ENCODE measurements at regions not wholly inside any gene's neighbourhood (a gene's known extent, or its start where the extent isn't known, plus 50 kb on each side); places are given as distances from the start of the nearest gene placed in this dataset.

DNA sequence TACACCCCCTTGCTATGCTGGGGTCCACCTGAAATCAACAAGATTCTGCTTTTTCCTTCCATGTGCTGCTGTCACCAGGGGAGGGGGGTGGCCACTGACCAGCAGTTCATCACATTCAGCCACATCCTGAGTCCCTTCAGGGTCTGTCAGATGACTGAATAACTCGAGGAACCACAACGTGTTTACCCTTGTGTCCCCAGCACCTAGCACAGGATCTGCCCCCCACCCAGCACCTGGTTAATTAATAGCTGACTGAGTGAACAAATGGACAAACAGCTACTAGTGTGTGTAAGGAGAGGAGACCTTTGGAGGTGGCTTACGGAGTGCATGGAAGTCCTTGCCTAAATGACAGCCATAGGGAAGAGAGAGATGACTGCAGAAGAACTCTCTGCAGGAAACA is 119.5 kb upstream of the NCAM1 start (continued):
- no peak for TF ChIP-seq SMAD3 (CRISPR knock-in tag; IDR thresholded peaks at IDR 0.05; ENCODE audit: borderline replicate concordance)

DNA sequence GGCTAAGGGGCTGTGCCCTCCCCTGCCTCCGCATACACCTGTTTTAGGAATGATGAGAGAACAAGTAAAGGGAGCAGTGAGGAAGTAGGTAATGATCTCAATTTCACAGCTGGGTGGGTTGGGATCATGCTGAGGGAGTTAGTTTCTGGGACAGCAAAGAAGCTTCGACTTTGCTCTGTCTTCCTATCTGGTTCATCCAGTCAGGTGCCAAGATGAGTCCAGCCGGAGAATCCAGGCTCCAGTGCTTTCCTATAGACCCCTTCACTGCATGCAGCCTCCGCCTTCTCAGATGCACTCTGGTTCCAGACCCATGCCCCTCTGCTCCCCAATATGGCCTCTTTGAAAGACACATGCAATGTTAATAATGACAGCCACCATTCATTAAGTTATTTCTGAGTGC is 119.1 kb upstream of the NCAM1 start:
- Mint-ChIP-seq H3K4me1 (peaks cover 3% of the 10 kb centered on the region; the same call in 1 of the 2 replicates), H3K27ac (no peak overlapping the region), H3K27me3 (ENCODE audit: low read depth) (no peaks in the 10 kb centered on the region)

GRCh38 chr11:112844517-112844916 is 116.7 kb upstream of the NCAM1 start:
- no peaks in the 10 kb centered on the region for H3K36me3 Mint-ChIP-seq
- H3K4me3 Mint-ChIP-seq, result no peak overlapping the region
- POLR2A ChIA-PET, result no interaction called here
- ATAC-seq, result peak; percentile 30; the same call in 1 of the 2 replicates
- DNase-seq (ENCODE audit: low spot score), result no peak
- CTCF ChIA-PET, result no interaction called here
- peaks cover 9% of the 10 kb centered on the region for H3K9me3 Mint-ChIP-seq
- no peaks in the 10 kb centered on the region for H3K4me1 Mint-ChIP-seq
- H3K27me3 Mint-ChIP-seq (ENCODE audit: low read depth), result no peaks in the 10 kb centered on the region
- no peak overlapping the region for H3K27ac Mint-ChIP-seq
- TF ChIP-seq PREB (CRISPR knock-in tag; IDR thresholded peaks at IDR 0.05; ENCODE audit: borderline replicate concordance), result no peak
- TF ChIP-seq USF1 (CRISPR knock-in tag; IDR thresholded peaks at IDR 0.05), result no peak
- no peak for TF ChIP-seq PRRX2 (CRISPR knock-in tag; IDR thresholded peaks at IDR 0.05)
- TF ChIP-seq, protein P1, sequence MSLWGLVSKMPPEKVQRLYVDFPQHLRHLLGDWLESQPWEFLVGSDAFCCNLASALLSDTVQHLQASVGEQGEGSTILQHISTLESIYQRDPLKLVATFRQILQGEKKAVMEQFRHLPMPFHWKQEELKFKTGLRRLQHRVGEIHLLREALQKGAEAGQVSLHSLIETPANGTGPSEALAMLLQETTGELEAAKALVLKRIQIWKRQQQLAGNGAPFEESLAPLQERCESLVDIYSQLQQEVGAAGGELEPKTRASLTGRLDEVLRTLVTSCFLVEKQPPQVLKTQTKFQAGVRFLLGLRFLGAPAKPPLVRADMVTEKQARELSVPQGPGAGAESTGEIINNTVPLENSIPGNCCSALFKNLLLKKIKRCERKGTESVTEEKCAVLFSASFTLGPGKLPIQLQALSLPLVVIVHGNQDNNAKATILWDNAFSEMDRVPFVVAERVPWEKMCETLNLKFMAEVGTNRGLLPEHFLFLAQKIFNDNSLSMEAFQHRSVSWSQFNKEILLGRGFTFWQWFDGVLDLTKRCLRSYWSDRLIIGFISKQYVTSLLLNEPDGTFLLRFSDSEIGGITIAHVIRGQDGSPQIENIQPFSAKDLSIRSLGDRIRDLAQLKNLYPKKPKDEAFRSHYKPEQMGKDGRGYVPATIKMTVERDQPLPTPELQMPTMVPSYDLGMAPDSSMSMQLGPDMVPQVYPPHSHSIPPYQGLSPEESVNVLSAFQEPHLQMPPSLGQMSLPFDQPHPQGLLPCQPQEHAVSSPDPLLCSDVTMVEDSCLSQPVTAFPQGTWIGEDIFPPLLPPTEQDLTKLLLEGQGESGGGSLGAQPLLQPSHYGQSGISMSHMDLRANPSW (CRISPR knock-in tag; conservative IDR thresholded peaks at IDR 0.05; ENCODE audit: low read depth), result no peak
- no peak for TF ChIP-seq NFYB (CRISPR knock-in tag; conservative IDR thresholded peaks at IDR 0.05; ENCODE audit: low read depth)
- no peak for TF ChIP-seq FOXJ3 (CRISPR knock-in tag; IDR thresholded peaks at IDR 0.05; ENCODE audit: borderline replicate concordance)
- TF ChIP-seq, protein P2, sequence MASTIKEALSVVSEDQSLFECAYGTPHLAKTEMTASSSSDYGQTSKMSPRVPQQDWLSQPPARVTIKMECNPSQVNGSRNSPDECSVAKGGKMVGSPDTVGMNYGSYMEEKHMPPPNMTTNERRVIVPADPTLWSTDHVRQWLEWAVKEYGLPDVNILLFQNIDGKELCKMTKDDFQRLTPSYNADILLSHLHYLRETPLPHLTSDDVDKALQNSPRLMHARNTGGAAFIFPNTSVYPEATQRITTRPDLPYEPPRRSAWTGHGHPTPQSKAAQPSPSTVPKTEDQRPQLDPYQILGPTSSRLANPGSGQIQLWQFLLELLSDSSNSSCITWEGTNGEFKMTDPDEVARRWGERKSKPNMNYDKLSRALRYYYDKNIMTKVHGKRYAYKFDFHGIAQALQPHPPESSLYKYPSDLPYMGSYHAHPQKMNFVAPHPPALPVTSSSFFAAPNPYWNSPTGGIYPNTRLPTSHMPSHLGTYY (CRISPR knock-in tag; IDR thresholded peaks at IDR 0.05), result no peak
- no peak for TF ChIP-seq ZNF281 (CRISPR knock-in tag; IDR thresholded peaks at IDR 0.05)
- no peak for TF ChIP-seq TCF7 (CRISPR knock-in tag; IDR thresholded peaks at IDR 0.05; ENCODE audit: low read depth)

More for the DNA sequence above, 119.1 kb upstream of the NCAM1 start:
- ChIA-PET POLR2A (no interaction called here), CTCF (no interaction called here)
- TF ChIP-seq IRF2 (CRISPR knock-in tag; IDR thresholded peaks at IDR 0.05; ENCODE audit: borderline replicate concordance, low read depth) (no peak), ZNF121 (CRISPR knock-in tag; IDR thresholded peaks at IDR 0.05) (no peak), PRRX2 (CRISPR knock-in tag; IDR thresholded peaks at IDR 0.05) (no peak), CREM (CRISPR knock-in tag; IDR thresholded peaks at IDR 0.05) (no peak), SMAD3 (CRISPR knock-in tag; IDR thresholded peaks at IDR 0.05; ENCODE audit: borderline replicate concordance) (no peak), RORB (CRISPR knock-in tag; IDR thresholded peaks at IDR 0.05) (no peak), FOXP1 (CRISPR knock-in tag; IDR thresholded peaks at IDR 0.05; ENCODE audit: borderline replicate concordance) (no peak), EMX1 (CRISPR knock-in tag; IDR thresholded peaks at IDR 0.05) (no peak), AR (CRISPR knock-in tag; IDR thresholded peaks at IDR 0.05) (no peak), KAT7 (CRISPR knock-in tag; IDR thresholded peaks at IDR 0.05; ENCODE audit: borderline replicate concordance) (no peak), TP53 (CRISPR knock-in tag; IDR thresholded peaks at IDR 0.05) (no peak), NR2C2 (CRISPR knock-in tag; IDR thresholded peaks at IDR 0.05) (no peak), ZNF317 (CRISPR knock-in tag; IDR thresholded peaks at IDR 0.05; ENCODE audit: borderline replicate concordance, low read depth) (no peak), ZBTB21 (CRISPR knock-in tag; IDR thresholded peaks at IDR 0.05; ENCODE audit: borderline replicate concordance) (no peak), ESRRA (CRISPR knock-in tag; IDR thresholded peaks at IDR 0.05; ENCODE audit: borderline replicate concordance) (no peak)
- TF ChIP-seq, protein P3, sequence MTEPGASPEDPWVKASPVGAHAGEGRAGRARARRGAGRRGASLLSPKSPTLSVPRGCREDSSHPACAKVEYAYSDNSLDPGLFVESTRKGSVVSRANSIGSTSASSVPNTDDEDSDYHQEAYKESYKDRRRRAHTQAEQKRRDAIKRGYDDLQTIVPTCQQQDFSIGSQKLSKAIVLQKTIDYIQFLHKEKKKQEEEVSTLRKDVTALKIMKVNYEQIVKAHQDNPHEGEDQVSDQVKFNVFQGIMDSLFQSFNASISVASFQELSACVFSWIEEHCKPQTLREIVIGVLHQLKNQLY (CRISPR knock-in tag; IDR thresholded peaks at IDR 0.05), result no peak
- H3K9me3 Mint-ChIP-seq, result 0 out of 2 replicates have a peak, but pooled peaks cover 5% of the 10 kb centered on the region
- DNase-seq (ENCODE audit: low spot score) (no peak), ATAC-seq (no peak)
- no peaks in the 10 kb centered on the region for H3K36me3 Mint-ChIP-seq
- no peak overlapping the region for H3K4me3 Mint-ChIP-seq

Data from WTC11 (cell line).